IMR-90 (cell line): ENCODE measurements at regions not wholly inside any gene's neighbourhood (a gene's known extent, or its start where the extent isn't known, plus 50 kb on each side); places are given as distances from the start of the nearest gene placed in this dataset.

ENCODE experiments used
- ATAC-seq: fragments of 200-7000 bp; cut with Tn5 transposase; 2 replicates; pipeline ENCODE4 v1.9.1; 2020; ENCODE audit warnings: low read depth, mild to moderate bottlenecking, moderate library complexity
- BruUV-seq: library from RNA; stranded (reverse); fragments of 400-500 nt; replicated peaks from 2 replicates; lab custom pipeline; 2021; lab: Mats Ljungman, UMichigan
- CTCF ChIA-PET: fragments of 300-600 bp; formaldehyde crosslinking; extraction: SDS; loops from one replicate; lab custom pipeline; 2021; ENCODE audit warnings: antibody characterized with exemption; lab: Yijun Ruan, JAX
- POLR2A ChIA-PET: fragments of 300-600 bp; sonication (Branson Sonifier 250); formaldehyde crosslinking; loops from one replicate; lab custom pipeline; 2022; ENCODE audit warnings: antibody characterized with exemption; ENCODE audit not compliant: unreplicated experiment; lab: Charles Lee
- DNase-seq: peaks from one replicate; pipeline ENCODE4 v3.0.0; 2013
- H2AFZ ChIP-seq: replicated peaks from 2 replicates; pipeline ENCODE3; 2013; ENCODE audit warnings: low read length, mild to moderate bottlenecking; ENCODE audit not compliant: poor library complexity
- H2AK5ac ChIP-seq: 2 replicates; pipeline ENCODE4 v1.6.1; 2013; ENCODE audit warnings: low read depth, low read length, inconsistent platforms
- H2AK9ac ChIP-seq: replicated peaks from 2 replicates; pipeline ENCODE3; 2013; ENCODE audit warnings: mild to moderate bottlenecking, low read depth, low read length, moderate library complexity; ENCODE audit not compliant: poor library complexity
- H2BK120ac ChIP-seq: 2 replicates; pipeline ENCODE4 v1.6.1; 2013; ENCODE audit warnings: low read depth, low read length, inconsistent platforms
- H2BK15ac ChIP-seq: 3 replicates; pipeline ENCODE4 v1.6.1; 2013; ENCODE audit warnings: low read depth, low read length, inconsistent platforms
- H2BK20ac ChIP-seq: 2 replicates; pipeline ENCODE4 v1.6.1; 2013; ENCODE audit warnings: low read depth, mild to moderate bottlenecking, inconsistent platforms, low read length, moderate library complexity
- H2BK5ac ChIP-seq: 2 replicates; pipeline ENCODE4 v1.6.1; 2013; ENCODE audit warnings: mild to moderate bottlenecking, low read depth, low read length, inconsistent platforms; ENCODE audit not compliant: poor library complexity, severe bottlenecking
- H3K14ac ChIP-seq: replicated peaks from 2 replicates; pipeline ENCODE4 v1.6.1; 2013; ENCODE audit warnings: low read depth, low read length, inconsistent platforms
- H3K18ac ChIP-seq: 2 replicates; pipeline ENCODE4 v1.6.1; 2013; ENCODE audit warnings: low read depth, low read length, control low read depth
- H3K23ac ChIP-seq: 2 replicates; pipeline ENCODE4 v1.6.1; 2013; ENCODE audit warnings: low read depth, low read length, inconsistent platforms
- H3K27ac ChIP-seq: 2 replicates; pipeline ENCODE4 v1.5.1; 2013; ENCODE audit warnings: mild to moderate bottlenecking, control low read depth, low read length; ENCODE audit not compliant: insufficient read depth
- H3K27me3 ChIP-seq: 2 replicates; pipeline ENCODE4 v1.6.1; 2013; ENCODE audit warnings: low read length; ENCODE audit not compliant: control insufficient read depth, insufficient read depth
- H3K36me3 ChIP-seq: 2 replicates; pipeline ENCODE4 v1.6.1; 2013; ENCODE audit warnings: low read length, mixed read lengths; ENCODE audit not compliant: control insufficient read depth, insufficient read depth
- H3K4ac ChIP-seq: 2 replicates; pipeline ENCODE4 v1.6.1; 2013; ENCODE audit warnings: low read depth, low read length, inconsistent platforms
- H3K4me1 ChIP-seq: 2 replicates; pipeline ENCODE4 v1.6.1; 2013; ENCODE audit warnings: low read length, mixed read lengths; ENCODE audit not compliant: control insufficient read depth, insufficient read depth
- H3K4me2 ChIP-seq: 2 replicates; pipeline ENCODE4 v1.6.1; 2013; ENCODE audit warnings: low read depth, mild to moderate bottlenecking, control low read depth, low read length, moderate library complexity
- H3K4me3 ChIP-seq: 2 replicates; pipeline ENCODE4 v1.5.1; 2013; ENCODE audit warnings: low read depth, mild to moderate bottlenecking, control low read depth, low read length, moderate library complexity; ENCODE audit not compliant: insufficient read depth
- H3K56ac ChIP-seq: 2 replicates; pipeline ENCODE4 v1.6.1; 2013; ENCODE audit warnings: low read length, inconsistent platforms; ENCODE audit not compliant: insufficient read depth; ENCODE audit errors: extremely low read depth
- H3K79me1 ChIP-seq, 2 experiments: 2 replicates each; pipeline ENCODE4 v1.6.1; 2013; ENCODE audit warnings: low read length in 2 of 2, inconsistent platforms in 1 of 2, low read depth in 1 of 2
- H3K9ac ChIP-seq: 2 replicates; pipeline ENCODE4 v1.6.1; 2013; ENCODE audit warnings: low read depth, low read length, control low read depth
- H3K9me1 ChIP-seq: 2 replicates; pipeline ENCODE4 v1.6.1; 2013; ENCODE audit warnings: low read length, inconsistent platforms; ENCODE audit not compliant: insufficient read depth
- H3K9me3 ChIP-seq: 2 replicates; pipeline ENCODE4 v1.6.1; 2013; ENCODE audit warnings: low read length; ENCODE audit not compliant: control insufficient read depth, insufficient read depth
- H4K20me1 ChIP-seq: 2 replicates; pipeline ENCODE4 v1.6.1; 2013; ENCODE audit warnings: low read length, inconsistent platforms; ENCODE audit not compliant: insufficient read depth
- H4K5ac ChIP-seq: 2 replicates; pipeline ENCODE4 v1.6.1; 2013; ENCODE audit warnings: mild to moderate bottlenecking, low read depth, low read length, control low read depth
- H4K8ac ChIP-seq, 2 experiments: 2 replicates each; pipeline ENCODE4 v1.6.1; 2013; ENCODE audit warnings: low read depth in 2 of 2, low read length in 2 of 2, control low read depth in 1 of 2, inconsistent platforms in 1 of 2
- H4K91ac ChIP-seq: 2 replicates; pipeline ENCODE4 v1.6.1; 2013; ENCODE audit warnings: low read depth, low read length, inconsistent platforms; ENCODE audit not compliant: insufficient read depth
- BHLHE40 ChIP-seq: fragments of 150-350 bp; IDR thresholded peaks from 2 replicates; pipeline ENCODE4 v1.6.1; 2016; ENCODE audit warnings: mild to moderate bottlenecking, low read depth, low read length
- CHD1 ChIP-seq: IDR thresholded peaks from 2 replicates; pipeline ENCODE4 v1.6.1; 2012; ENCODE audit warnings: low read depth, low read length, improper control_type of control experiment
- MXI1 ChIP-seq: IDR thresholded peaks from 2 replicates; pipeline ENCODE4 v1.6.1; 2012; ENCODE audit warnings: low read depth, mild to moderate bottlenecking, low read length, moderate library complexity, borderline replicate concordance
- POLR2A ChIP-seq: IDR thresholded peaks from 2 replicates; pipeline ENCODE4 v1.6.1; 2012; ENCODE audit warnings: mild to moderate bottlenecking, low read depth, low read length
- RFX5 ChIP-seq: IDR thresholded peaks from 2 replicates; pipeline ENCODE4 v1.8.0; 2012; ENCODE audit warnings: low read depth, mild to moderate bottlenecking, low read length, moderate library complexity
- WGBS, 2 experiments: methylation state at CpG; one replicate each; pipeline versions ENCODE4 v1.1.5 to v1.1.7; 2013; ENCODE audit warnings: missing lambda C conversion rate in 2 of 2; ENCODE audit not compliant: insufficient read length in 1 of 2; ENCODE audit errors: extremely low coverage in 2 of 2; 5-methylcytosine and 5-hydroxymethylcytosine counted together
- dilution Hi-C: fragments of 300-500 bp; cut with HindIII; formaldehyde crosslinking; loops from one replicate; pipeline ENCODE4 v1.14.3; 2018; ENCODE audit warnings: low sequenced_read_pairs; ENCODE audit not compliant: unreplicated experiment
- in situ Hi-C: fragments of 300-500 bp; cut with MboI; formaldehyde crosslinking; loops from 3 replicates; pipeline ENCODE4 v1.14.3; 2019; ENCODE audit warnings: low sequenced_read_pairs, inconsistent platforms, mixed read lengths
- intact Hi-C: fragments of 100-400 bp; cut with micrococcal nuclease; formaldehyde crosslinking; loops from 2 replicates; pipeline ENCODE4 v1.10.0; 2022

GRCh38 chr6:108768792-108769524, 79.3 kb upstream of the ARMC2 start:
- Histone ChIP-seq H2AK9ac (no peak overlapping the region), H3K4me1 (no peaks in the 10 kb centered on the region), H3K9me1 (no peaks in the 10 kb centered on the region), H3K36me3 (no peaks in the 10 kb centered on the region), H3K9me3 (no peaks in the 10 kb centered on the region), H3K27ac (no peak overlapping the region), H3K14ac (no peak overlapping the region), H2BK120ac (no peak overlapping the region), H2BK20ac (no peak overlapping the region), H4K20me1 (no peaks in the 10 kb centered on the region), H3K79me1 (no peaks in the 10 kb centered on the region), H2BK5ac (no peak overlapping the region), H3K4me2 (no peak overlapping the region), H3K27me3 (no peaks in the 10 kb centered on the region; the same call in 1 of the 2 replicates), H4K5ac (no peak overlapping the region), H4K8ac (no peak overlapping the region), H4K91ac (no peak overlapping the region), H2AK5ac (no peak overlapping the region), H3K4me3 (no peak overlapping the region), H3K9ac (no peak overlapping the region), H3K4ac (no peak overlapping the region), H2AFZ (no peak overlapping the region), H3K23ac (no peak overlapping the region), H2BK15ac (no peak overlapping the region), H3K56ac (no peak overlapping the region), H3K18ac (no peak overlapping the region)
- ChIA-PET CTCF (interaction anchor here (0.6 to 1.3 kb wide), 2 partner anchors 21 to 54 kb away, joined by 3 to 5 read pairs; no protein-coding TSS in a partner anchor), POLR2A (no interaction called here)
- ATAC-seq (no peak), DNase-seq (no peak)
- intact Hi-C loops (no loop called here), in situ Hi-C loops (no loop called here), dilution Hi-C loops (no loop called here)
- WGBS, 2 experiments = 98% methylated on average over 6 of the region's 10 CpGs; no CpG with 5 or more reads in 1 of the 2 experiments
- TF ChIP-seq POLR2A = no peak
- TF ChIP-seq CHD1 = no peak
- TF ChIP-seq MXI1 = no peak
- no peak for TF ChIP-seq BHLHE40
- no peak for TF ChIP-seq RFX5
- BruUV-seq = no TSS peak
